Lower leg skin (tissue), 3 donors: ENCODE measurements at regions not wholly inside any gene's neighbourhood (a gene's known extent, or its start where the extent isn't known, plus 50 kb on each side); places are given as distances from the start of the nearest gene placed in this dataset.

Source experiments
- POLR2A ChIP-seq, 2 donors: fragments of 450-650 bp; IDR thresholded peaks; one replicate each; pipeline ENCODE4 v1.6.1; 2016 to 2017; ENCODE audit warnings: antibody characterized with exemption in 2 of 2, mild to moderate bottlenecking in 1 of 2, moderate library complexity in 1 of 2
- TF ChIP-seq, protein P1 (sequence below), 3 donors: fragments of 450-650 bp; IDR thresholded peaks; one replicate each; pipeline ENCODE4 v1.5.1; 2016; ENCODE audit warnings: antibody characterized with exemption in 3 of 3, mild to moderate bottlenecking in 3 of 3, moderate library complexity in 2 of 3

DNA sequence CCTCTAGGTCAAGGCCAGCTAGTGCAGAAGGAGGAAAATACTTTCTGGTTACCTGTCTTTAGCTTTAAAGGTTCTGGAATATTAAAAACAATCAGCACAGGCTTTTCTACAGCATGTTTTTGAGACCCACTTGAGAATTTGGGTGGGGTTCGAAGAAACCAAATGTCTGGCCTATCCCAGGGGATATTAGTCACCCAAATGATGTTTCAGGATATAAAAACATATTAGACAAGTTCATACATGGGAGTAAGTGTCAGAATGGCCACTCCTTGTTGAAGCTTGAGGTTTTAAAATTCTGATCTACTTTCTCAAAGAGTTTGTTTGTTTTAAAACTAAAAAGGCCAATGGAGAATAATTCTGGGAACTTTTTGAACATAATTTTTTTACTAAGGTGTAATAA lies 158.6 kb upstream of the DLX2 start:
- no peak for TF ChIP-seq POLR2A (IDR thresholded peaks at IDR 0.05)
- TF ChIP-seq, protein P1, sequence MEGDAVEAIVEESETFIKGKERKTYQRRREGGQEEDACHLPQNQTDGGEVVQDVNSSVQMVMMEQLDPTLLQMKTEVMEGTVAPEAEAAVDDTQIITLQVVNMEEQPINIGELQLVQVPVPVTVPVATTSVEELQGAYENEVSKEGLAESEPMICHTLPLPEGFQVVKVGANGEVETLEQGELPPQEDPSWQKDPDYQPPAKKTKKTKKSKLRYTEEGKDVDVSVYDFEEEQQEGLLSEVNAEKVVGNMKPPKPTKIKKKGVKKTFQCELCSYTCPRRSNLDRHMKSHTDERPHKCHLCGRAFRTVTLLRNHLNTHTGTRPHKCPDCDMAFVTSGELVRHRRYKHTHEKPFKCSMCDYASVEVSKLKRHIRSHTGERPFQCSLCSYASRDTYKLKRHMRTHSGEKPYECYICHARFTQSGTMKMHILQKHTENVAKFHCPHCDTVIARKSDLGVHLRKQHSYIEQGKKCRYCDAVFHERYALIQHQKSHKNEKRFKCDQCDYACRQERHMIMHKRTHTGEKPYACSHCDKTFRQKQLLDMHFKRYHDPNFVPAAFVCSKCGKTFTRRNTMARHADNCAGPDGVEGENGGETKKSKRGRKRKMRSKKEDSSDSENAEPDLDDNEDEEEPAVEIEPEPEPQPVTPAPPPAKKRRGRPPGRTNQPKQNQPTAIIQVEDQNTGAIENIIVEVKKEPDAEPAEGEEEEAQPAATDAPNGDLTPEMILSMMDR (IDR thresholded peaks at IDR 0.05): no peak
